Tibial nerve (tissue), 4 donors: ENCODE measurements at regions not wholly inside any gene's neighbourhood (a gene's known extent, or its start where the extent isn't known, plus 50 kb on each side); places are given as distances from the start of the nearest gene placed in this dataset.

ENCODE experiments used
- DNase-seq, 2 donors: peaks; one replicate each; pipeline ENCODE4 v3.0.0-alpha.2; 2019; ENCODE audit warnings: low spot score in 2 of 2
- H3K27ac ChIP-seq, 4 donors: fragments of 200-600 bp; sonication (generic) in 3 of 4; one replicate each; pipeline ENCODE4 v1.5.1; 2017 to 2019; ENCODE audit warnings: mild to moderate bottlenecking in 1 of 4
- H3K27me3 ChIP-seq, 2 donors: fragments of 200-600 bp; sonication (generic) in 1 of 2; one replicate each; pipeline versions ENCODE4 v1.5.1 to v1.6.0; 2017 to 2019
- H3K36me3 ChIP-seq, 3 donors: fragments of 200-600 bp; sonication (generic); one replicate each; pipeline ENCODE4 v1.5.1; 2018 to 2019
- H3K4me1 ChIP-seq, 4 donors: fragments of 200-600 bp; sonication (generic) in 3 of 4; one replicate each; pipeline ENCODE4 v1.5.1; 2017 to 2019
- H3K4me3 ChIP-seq, 4 donors: fragments of 200-600 bp; sonication (generic) in 3 of 4; one replicate each; pipeline ENCODE4 v1.5.1; 2017 to 2019; ENCODE audit warnings: mild to moderate bottlenecking in 1 of 4, moderate library complexity in 1 of 4
- H3K9me3 ChIP-seq, 4 donors: fragments of 200-600 bp; sonication (generic) in 3 of 4; one replicate each; pipeline ENCODE4 v1.5.1; 2017 to 2019
- CTCF ChIP-seq, 5 experiments: fragments of 200-600 bp in 3 of 5; fragments of 450-650 bp in 2 of 5; sonication (generic) in 3 of 5; IDR thresholded peaks; one replicate each; pipeline ENCODE4 v1.5.1; 2016 to 2019; ENCODE audit warnings: antibody characterized with exemption in 5 of 5, mild to moderate bottlenecking in 3 of 5, moderate library complexity in 2 of 5
- EP300 ChIP-seq, 2 donors: sonication (generic); formaldehyde crosslinking; IDR thresholded peaks; one replicate each; pipeline ENCODE4 v1.6.1; 2017; ENCODE audit warnings: antibody characterized with exemption in 2 of 2, mild to moderate bottlenecking in 1 of 2
- POLR2A ChIP-seq, 2 donors: fragments of 450-650 bp; IDR thresholded peaks; one replicate each; pipeline ENCODE4 v1.6.1; 2017; ENCODE audit warnings: antibody characterized with exemption in 2 of 2, mild to moderate bottlenecking in 2 of 2, moderate library complexity in 2 of 2
- WGBS, 2 donors: methylation state at CpG; one replicate each; pipeline ENCODE4 v1.1.5; 2018; 5-methylcytosine and 5-hydroxymethylcytosine counted together

- no peaks in the 10 kb centered on the region for H3K36me3 ChIP-seq
- H3K9me3 ChIP-seq, result peaks cover 0 to 5% (median 0%) of the 10 kb centered on the region in 4 donors
- 94% methylated on average over 11 of the region's 11 CpGs for WGBS, 2 donors
- H3K27me3 ChIP-seq, result no peaks in the 10 kb centered on the region
- H3K4me1 ChIP-seq, result no peaks in the 10 kb centered on the region
- TF ChIP-seq POLR2A (IDR thresholded peaks at IDR 0.05), result no peak
- no peak for TF ChIP-seq EP300 (IDR thresholded peaks at IDR 0.05)
- no peak for TF ChIP-seq CTCF (IDR thresholded peaks at IDR 0.05)
- H3K4me3 ChIP-seq, result no peak overlapping the region
- no peak overlapping the region for H3K27ac ChIP-seq
- no peak for DNase-seq
Measured at GRCh38 chr12:39186744-39187143, 256.2 kb downstream of the KIF21A start.

- Histone ChIP-seq H3K36me3 (no peaks in the 10 kb centered on the region), H3K4me1 (no peaks in the 10 kb centered on the region), H3K4me3 (no peak overlapping the region), H3K9me3 (no peaks in the 10 kb centered on the region), H3K27ac (no peak overlapping the region), H3K27me3 (no peaks in the 10 kb centered on the region)
- DNase-seq, result no peak
- WGBS, 2 donors, result 81 to 90% methylated on average over 1 of the region's 1 CpG
- no peak for TF ChIP-seq EP300 (IDR thresholded peaks at IDR 0.05)
Measured at GRCh38 chr12:39178837-39179236, 264.1 kb downstream of the KIF21A start.

GRCh38 chr12:39176356-39176755 is 266.6 kb downstream of the KIF21A start:
- Histone ChIP-seq H3K4me1 (peaks cover 0 to 5% (median 0%) of the 10 kb centered on the region in 4 donors), H3K27me3 (no peaks in the 10 kb centered on the region), H3K4me3 (no peak overlapping the region), H3K27ac (no peak overlapping the region), H3K9me3 (no peaks in the 10 kb centered on the region), H3K36me3 (no peaks in the 10 kb centered on the region)
- DNase-seq, result no peak
- TF ChIP-seq CTCF (IDR thresholded peaks at IDR 0.05), result no peak
- no peak for TF ChIP-seq POLR2A (IDR thresholded peaks at IDR 0.05)
- no peak for TF ChIP-seq EP300 (IDR thresholded peaks at IDR 0.05)

GRCh38 chr12:39173726-39174125 is 268.3 kb upstream of the CPNE8 start:
- Histone ChIP-seq H3K4me3 (no peak overlapping the region), H3K9me3 (no peaks in the 10 kb centered on the region), H3K4me1 (peaks cover 0 to 5% (median 0%) of the 10 kb centered on the region in 4 donors), H3K27ac (no peak overlapping the region), H3K36me3 (no peaks in the 10 kb centered on the region), H3K27me3 (no peaks in the 10 kb centered on the region)
- no peak for DNase-seq
- WGBS, 2 donors, result 10 to 22% methylated on average over 2 of the region's 2 CpGs
- TF ChIP-seq POLR2A (IDR thresholded peaks at IDR 0.05), result no peak
- no peak for TF ChIP-seq CTCF (IDR thresholded peaks at IDR 0.05)
- TF ChIP-seq EP300 (IDR thresholded peaks at IDR 0.05), result no peak

GRCh38 chr12:39165338-39165737 is 259.9 kb upstream of the CPNE8 start:
- Histone ChIP-seq H3K36me3 (no peaks in the 10 kb centered on the region), H3K9me3 (no peaks in the 10 kb centered on the region), H3K27me3 (no peaks in the 10 kb centered on the region), H3K27ac (no peak overlapping the region), H3K4me3 (no peak overlapping the region), H3K4me1 (no peaks in the 10 kb centered on the region)
- no peak for DNase-seq
- no peak for TF ChIP-seq CTCF (IDR thresholded peaks at IDR 0.05)
- no peak for TF ChIP-seq POLR2A (IDR thresholded peaks at IDR 0.05)
- no peak for TF ChIP-seq EP300 (IDR thresholded peaks at IDR 0.05)

GRCh38 chr12:39161465-39162085 is 256.2 kb upstream of the CPNE8 start:
- TF ChIP-seq EP300 (IDR thresholded peaks at IDR 0.05), result no peak
- Histone ChIP-seq H3K9me3 (no peaks in the 10 kb centered on the region), H3K27me3 (no peaks in the 10 kb centered on the region), H3K4me1 (no peaks in the 10 kb centered on the region), H3K4me3 (no peak overlapping the region), H3K27ac (peak overlapping the region in 1 of 4 donors; percentile 11), H3K36me3 (no peaks in the 10 kb centered on the region)
- WGBS, 2 donors, result 34 to 40% methylated on average over 4 of the region's 4 CpGs
- DNase-seq, result no peak
